HEK293 (cell line): ENCODE measurements at regions not wholly inside any gene's neighbourhood (a gene's known extent, or its start where the extent isn't known, plus 50 kb on each side); places are given as distances from the start of the nearest gene placed in this dataset.

Source experiments
- ZNF18 ChIP-seq: fragments of 450-650 bp; formaldehyde crosslinking; IDR thresholded peaks from 2 replicates; pipeline ENCODE4 v1.5.1; 2016; ENCODE audit warnings: missing biosample characterization, missing genetic modification characterization
- ZNF501 ChIP-seq: fragments of 450-650 bp; formaldehyde crosslinking; IDR thresholded peaks from 2 replicates; pipeline ENCODE4 v1.5.1; 2016; ENCODE audit warnings: missing biosample characterization, missing genetic modification characterization

GRCh38 chr1:201708691-201709090 is 120.3 kb upstream of the IPO9 start:
- TF ChIP-seq ZNF18 (tag by site-specific recombination) (no peak), ZNF501 (no peak)
